ENCODE measurements at regions not wholly inside any gene's neighbourhood (a gene's known extent, or its start where the extent isn't known, plus 50 kb on each side); places are given as distances from the start of the nearest gene placed in this dataset.

DNA sequence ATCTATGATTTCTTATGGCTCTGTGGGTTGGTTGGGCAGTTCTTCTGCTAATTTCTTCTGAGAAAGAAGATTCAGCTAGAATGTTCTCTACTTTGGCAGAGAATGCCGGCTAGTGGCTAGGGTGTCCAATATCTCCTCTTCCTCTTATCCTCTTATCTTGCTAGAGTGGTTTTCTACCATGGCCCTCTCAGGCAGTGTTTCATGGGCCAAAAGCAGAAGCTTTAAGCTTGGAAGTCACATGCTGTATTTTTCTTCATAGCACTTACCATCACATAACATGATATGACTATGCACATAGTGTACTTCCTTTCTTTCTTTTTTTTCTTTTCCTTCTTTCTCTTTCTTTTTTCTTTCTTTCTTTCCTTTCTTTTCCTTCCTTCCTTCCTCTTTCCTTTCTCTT is 140.0 kb downstream of the ITGB8 start:
- no peaks in the 10 kb centered on the region for H3K36me3 ChIP-seq (ENCODE audit: control insufficient read depth, insufficient read depth, low read length)

DNA sequence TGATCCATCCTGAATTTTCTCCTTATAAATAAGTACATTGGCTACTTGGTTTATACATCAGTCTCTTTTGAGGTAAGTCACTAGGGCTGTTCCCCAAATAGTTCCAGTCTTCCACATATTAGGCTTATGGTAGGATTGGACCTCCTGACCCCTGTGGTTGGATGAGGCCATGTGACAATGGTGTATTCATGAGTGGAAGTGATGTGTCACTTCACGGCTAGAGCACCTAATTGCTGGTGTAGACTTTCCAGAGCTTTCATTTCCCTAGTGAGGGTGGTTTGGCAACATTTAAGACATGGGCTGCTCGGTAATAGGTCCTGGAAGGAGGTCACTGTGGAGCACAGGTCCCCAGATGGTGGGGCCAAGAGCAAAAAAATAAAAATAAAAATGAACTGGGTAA is 141.2 kb upstream of the ABCB5 start:
- DNase-seq (ENCODE audit: low read depth, low spot score): no peak
- no peak for ATAC-seq
- no TSS peak for BruUV-seq (replicated peaks)
- POLR2A ChIA-PET: no interaction called here
- Histone ChIP-seq H3K9me3 (ENCODE audit: control insufficient read depth, insufficient read depth, low read depth, low read length) (no peaks in the 10 kb centered on the region), H3K4me3 (ENCODE audit: low read depth in 2 of 2, low read length in 2 of 2) (no peak overlapping the region), H3K36me3 (ENCODE audit: control insufficient read depth, insufficient read depth, low read length) (no peaks in the 10 kb centered on the region), H3K27me3 (ENCODE audit: control insufficient read depth, insufficient read depth, low read length) (no peaks in the 10 kb centered on the region), H3K27ac (ENCODE audit: low read length) (no peak overlapping the region), H3K4me1 (ENCODE audit: control insufficient read depth, insufficient read depth, low read length) (no peaks in the 10 kb centered on the region)
- CTCF ChIA-PET: no interaction called here
- TF ChIP-seq POLR2AphosphoS5 (IDR thresholded peaks at IDR 0.05; ENCODE audit: low read depth, low read length): no peak
- TF ChIP-seq SIN3A (IDR thresholded peaks at IDR 0.05; ENCODE audit: borderline replicate concordance, insufficient read depth, low read depth, low read length): no peak
- TF ChIP-seq, protein P1, sequence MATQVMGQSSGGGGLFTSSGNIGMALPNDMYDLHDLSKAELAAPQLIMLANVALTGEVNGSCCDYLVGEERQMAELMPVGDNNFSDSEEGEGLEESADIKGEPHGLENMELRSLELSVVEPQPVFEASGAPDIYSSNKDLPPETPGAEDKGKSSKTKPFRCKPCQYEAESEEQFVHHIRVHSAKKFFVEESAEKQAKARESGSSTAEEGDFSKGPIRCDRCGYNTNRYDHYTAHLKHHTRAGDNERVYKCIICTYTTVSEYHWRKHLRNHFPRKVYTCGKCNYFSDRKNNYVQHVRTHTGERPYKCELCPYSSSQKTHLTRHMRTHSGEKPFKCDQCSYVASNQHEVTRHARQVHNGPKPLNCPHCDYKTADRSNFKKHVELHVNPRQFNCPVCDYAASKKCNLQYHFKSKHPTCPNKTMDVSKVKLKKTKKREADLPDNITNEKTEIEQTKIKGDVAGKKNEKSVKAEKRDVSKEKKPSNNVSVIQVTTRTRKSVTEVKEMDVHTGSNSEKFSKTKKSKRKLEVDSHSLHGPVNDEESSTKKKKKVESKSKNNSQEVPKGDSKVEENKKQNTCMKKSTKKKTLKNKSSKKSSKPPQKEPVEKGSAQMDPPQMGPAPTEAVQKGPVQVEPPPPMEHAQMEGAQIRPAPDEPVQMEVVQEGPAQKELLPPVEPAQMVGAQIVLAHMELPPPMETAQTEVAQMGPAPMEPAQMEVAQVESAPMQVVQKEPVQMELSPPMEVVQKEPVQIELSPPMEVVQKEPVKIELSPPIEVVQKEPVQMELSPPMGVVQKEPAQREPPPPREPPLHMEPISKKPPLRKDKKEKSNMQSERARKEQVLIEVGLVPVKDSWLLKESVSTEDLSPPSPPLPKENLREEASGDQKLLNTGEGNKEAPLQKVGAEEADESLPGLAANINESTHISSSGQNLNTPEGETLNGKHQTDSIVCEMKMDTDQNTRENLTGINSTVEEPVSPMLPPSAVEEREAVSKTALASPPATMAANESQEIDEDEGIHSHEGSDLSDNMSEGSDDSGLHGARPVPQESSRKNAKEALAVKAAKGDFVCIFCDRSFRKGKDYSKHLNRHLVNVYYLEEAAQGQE (IDR thresholded peaks at IDR 0.05; ENCODE audit: insufficient read depth in 1 of 2, low read depth in 2 of 2, low read length in 1 of 2): no peak
- TF ChIP-seq, protein P2, sequence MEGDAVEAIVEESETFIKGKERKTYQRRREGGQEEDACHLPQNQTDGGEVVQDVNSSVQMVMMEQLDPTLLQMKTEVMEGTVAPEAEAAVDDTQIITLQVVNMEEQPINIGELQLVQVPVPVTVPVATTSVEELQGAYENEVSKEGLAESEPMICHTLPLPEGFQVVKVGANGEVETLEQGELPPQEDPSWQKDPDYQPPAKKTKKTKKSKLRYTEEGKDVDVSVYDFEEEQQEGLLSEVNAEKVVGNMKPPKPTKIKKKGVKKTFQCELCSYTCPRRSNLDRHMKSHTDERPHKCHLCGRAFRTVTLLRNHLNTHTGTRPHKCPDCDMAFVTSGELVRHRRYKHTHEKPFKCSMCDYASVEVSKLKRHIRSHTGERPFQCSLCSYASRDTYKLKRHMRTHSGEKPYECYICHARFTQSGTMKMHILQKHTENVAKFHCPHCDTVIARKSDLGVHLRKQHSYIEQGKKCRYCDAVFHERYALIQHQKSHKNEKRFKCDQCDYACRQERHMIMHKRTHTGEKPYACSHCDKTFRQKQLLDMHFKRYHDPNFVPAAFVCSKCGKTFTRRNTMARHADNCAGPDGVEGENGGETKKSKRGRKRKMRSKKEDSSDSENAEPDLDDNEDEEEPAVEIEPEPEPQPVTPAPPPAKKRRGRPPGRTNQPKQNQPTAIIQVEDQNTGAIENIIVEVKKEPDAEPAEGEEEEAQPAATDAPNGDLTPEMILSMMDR (IDR thresholded peaks at IDR 0.05): no peak
- no peak for TF ChIP-seq TCF7L2 (IDR thresholded peaks at IDR 0.05; ENCODE audit: low read depth, low read length)
- in situ Hi-C loops (cut with HindIII; ENCODE audit: low pct_unique_long_range_greater_than_20kb, low sequenced_read_pairs) (no loop called here), intact Hi-C loops (cut with micrococcal nuclease; ENCODE audit: unreplicated experiment) (no loop called here)

More for the DNA sequence above, 140.0 kb downstream of the ITGB8 start:
- no peak for ATAC-seq
- Histone ChIP-seq H3K9me3 (ENCODE audit: control insufficient read depth, insufficient read depth, low read depth, low read length) (no peaks in the 10 kb centered on the region), H3K4me3 (ENCODE audit: low read depth in 2 of 2, low read length in 2 of 2) (no peak overlapping the region), H3K27ac (ENCODE audit: low read length) (no peak overlapping the region), H3K27me3 (ENCODE audit: control insufficient read depth, insufficient read depth, low read length) (no peaks in the 10 kb centered on the region), H3K4me1 (ENCODE audit: control insufficient read depth, insufficient read depth, low read length) (no peaks in the 10 kb centered on the region)
- DNase-seq (ENCODE audit: low read depth, low spot score): no peak
- in situ Hi-C loops (cut with HindIII; ENCODE audit: low pct_unique_long_range_greater_than_20kb, low sequenced_read_pairs): no loop called here
- intact Hi-C loops (cut with micrococcal nuclease; ENCODE audit: unreplicated experiment): no loop called here
- ChIA-PET CTCF (no interaction called here), POLR2A (no interaction called here)
- no TSS peak for BruUV-seq (replicated peaks)
- TF ChIP-seq POLR2AphosphoS5 (IDR thresholded peaks at IDR 0.05; ENCODE audit: low read depth, low read length) (no peak), TCF7L2 (IDR thresholded peaks at IDR 0.05; ENCODE audit: low read depth, low read length) (no peak), SIN3A (IDR thresholded peaks at IDR 0.05; ENCODE audit: borderline replicate concordance, insufficient read depth, low read depth, low read length) (no peak)
- TF ChIP-seq, protein P1 (IDR thresholded peaks at IDR 0.05; ENCODE audit: insufficient read depth in 1 of 2, low read depth in 2 of 2, low read length in 1 of 2): no peak
- TF ChIP-seq, protein P2 (IDR thresholded peaks at IDR 0.05): no peak

Data from Panc1 (cell line).